IPS DF 6.9 (cell line): ENCODE measurements at regions not wholly inside any gene's neighbourhood (a gene's known extent, or its start where the extent isn't known, plus 50 kb on each side); places are given as distances from the start of the nearest gene placed in this dataset.

ENCODE experiments used
- DNase-seq: peaks from one replicate; pipeline ENCODE4 v3.0.0-alpha.2; 2013; ENCODE audit warnings: low read depth, low spot score
- H3K27ac ChIP-seq: one replicate; pipeline ENCODE4 v1.5.1; 2013; ENCODE audit warnings: low read length, control low read depth
- H3K27me3 ChIP-seq: 2 replicates; pipeline ENCODE4 v1.6.1; 2013; ENCODE audit warnings: mild to moderate bottlenecking, low read length; ENCODE audit not compliant: control insufficient read depth, insufficient read depth
- H3K36me3 ChIP-seq: 2 replicates; pipeline ENCODE4 v1.6.1; 2013; ENCODE audit warnings: low read length; ENCODE audit not compliant: control insufficient read depth, insufficient read depth
- H3K4me1 ChIP-seq: 2 replicates; pipeline ENCODE4 v1.6.1; 2013; ENCODE audit warnings: low read length; ENCODE audit not compliant: control insufficient read depth, insufficient read depth
- H3K4me3 ChIP-seq: 2 replicates; pipeline ENCODE4 v1.5.1; 2013; ENCODE audit warnings: mild to moderate bottlenecking, low read length
- H3K9me3 ChIP-seq: 2 replicates; pipeline ENCODE4 v1.6.1; 2013; ENCODE audit warnings: low read length, inconsistent platforms; ENCODE audit not compliant: control insufficient read depth, insufficient read depth
- WGBS: extraction: QIAGEN DNeasy Blood & Tissue Kit; methylation state at CpG from one replicate; pipeline ENCODE4 v1.1.7; 2013; ENCODE audit warnings: mixed read lengths, missing lambda C conversion rate; ENCODE audit not compliant: insufficient read length, insufficient coverage; 5-methylcytosine and 5-hydroxymethylcytosine counted together

DNA sequence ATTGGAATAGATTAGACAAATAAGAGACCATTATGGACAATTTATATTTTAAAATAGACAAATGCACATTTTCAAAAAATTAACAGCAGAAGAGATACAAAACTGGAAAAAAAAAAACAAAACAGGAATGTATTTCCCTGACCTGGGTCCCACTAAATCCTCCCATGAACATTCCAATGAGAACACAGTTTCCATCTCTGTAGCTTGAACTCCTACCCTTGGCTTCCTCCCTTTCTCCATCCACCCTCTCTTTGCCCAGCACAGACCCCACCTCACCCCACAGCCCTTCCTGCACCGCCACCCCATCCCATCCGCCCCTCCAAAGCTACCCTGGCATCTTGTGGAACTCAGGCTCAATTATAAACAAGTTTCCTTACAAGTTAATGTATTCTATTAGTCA, 71.2 kb upstream of the MPP7 start:
- no peak for DNase-seq
- WGBS = no CpG with 5 or more reads among the region's 2 CpGs
- Histone ChIP-seq H3K27ac (no peak overlapping the region), H3K9me3 (no peaks in the 10 kb centered on the region), H3K27me3 (no peaks in the 10 kb centered on the region), H3K4me3 (no peak overlapping the region), H3K36me3 (no peaks in the 10 kb centered on the region), H3K4me1 (no peaks in the 10 kb centered on the region)

DNA sequence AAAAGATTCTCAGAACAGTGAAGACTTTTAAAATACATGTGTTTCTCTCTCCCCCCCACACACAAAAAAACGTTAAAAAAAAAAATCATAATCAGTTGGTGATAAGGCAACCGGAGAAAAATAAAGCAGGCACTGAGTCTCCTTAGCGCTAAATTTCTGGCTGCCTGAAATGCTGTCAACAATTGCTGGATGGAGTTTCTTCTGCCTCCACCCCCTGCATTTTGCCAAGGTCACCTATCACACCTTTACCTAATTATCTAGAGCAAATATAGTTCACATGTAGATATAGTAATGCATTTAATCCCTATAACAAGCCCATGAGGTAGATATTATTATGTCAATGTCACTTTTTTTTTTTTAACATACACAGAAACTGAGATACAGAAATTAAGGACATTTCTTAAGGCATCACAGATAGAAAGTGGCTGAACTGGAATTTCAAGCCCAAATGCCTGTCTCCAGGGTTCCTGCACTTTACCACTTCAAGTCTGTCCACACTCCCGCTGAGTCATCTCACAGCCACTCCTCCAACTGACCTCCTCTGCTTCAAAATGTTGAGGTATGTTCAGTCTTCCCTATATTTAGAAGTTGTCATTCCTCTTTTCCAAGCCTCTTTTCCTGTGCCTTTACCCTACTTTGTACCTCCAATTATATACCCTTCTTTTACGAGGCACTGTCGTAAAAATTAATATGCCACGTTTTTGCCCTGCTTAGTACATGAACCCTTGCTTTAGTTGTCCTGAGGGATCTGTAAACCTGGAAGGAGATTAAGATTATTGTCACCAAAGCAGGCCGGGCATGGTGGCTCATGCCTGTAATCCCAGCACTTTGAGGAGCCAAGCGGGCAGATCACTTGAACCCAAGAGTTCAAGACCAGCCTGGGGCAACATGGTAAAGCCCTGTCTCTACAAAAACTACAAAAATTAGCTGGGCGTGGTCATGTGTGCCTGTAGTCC, 72.8 kb upstream of the MPP7 start:
- no peaks in the 10 kb centered on the region for H3K36me3 ChIP-seq
- no peaks in the 10 kb centered on the region for H3K27me3 ChIP-seq
- no CpG with 5 or more reads among the region's 10 CpGs for WGBS
- no peak overlapping the region for H3K4me3 ChIP-seq
- DNase-seq = no peak
- no peaks in the 10 kb centered on the region for H3K4me1 ChIP-seq
- no peaks in the 10 kb centered on the region for H3K9me3 ChIP-seq
- H3K27ac ChIP-seq = no peak overlapping the region

DNA sequence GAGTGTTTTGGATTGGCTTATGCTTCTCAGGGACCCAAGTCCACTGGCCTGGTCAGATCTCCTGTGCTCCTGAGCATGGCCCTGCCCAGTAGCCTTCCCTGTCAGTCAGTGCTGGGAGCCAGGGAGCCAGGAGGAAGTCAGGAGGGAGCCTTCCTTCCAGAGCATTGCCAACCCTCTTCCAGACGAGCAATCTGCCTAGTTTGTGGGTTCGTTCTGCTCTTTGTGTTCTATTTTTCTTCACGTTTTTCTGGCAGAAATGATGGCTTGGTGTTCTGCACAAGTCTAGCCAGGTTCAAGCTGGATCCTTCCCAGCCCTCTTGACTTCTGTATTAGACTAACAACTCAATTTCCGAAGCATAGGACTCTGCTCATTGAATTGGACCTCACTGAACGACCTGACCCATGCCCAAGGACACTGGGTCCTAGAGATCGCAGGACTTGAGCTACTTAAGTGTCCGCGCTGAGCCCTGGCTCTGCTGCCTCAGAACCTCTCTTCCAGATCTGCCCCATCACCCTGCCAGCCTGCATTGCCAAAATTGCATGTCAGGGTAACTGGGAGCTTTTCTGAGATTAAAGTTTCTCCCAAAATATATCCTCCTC, 76.2 kb upstream of the MPP7 start:
- H3K4me3 ChIP-seq = no peak overlapping the region
- no peaks in the 10 kb centered on the region for H3K36me3 ChIP-seq
- WGBS = no CpG with 5 or more reads among the region's 8 CpGs
- no peak overlapping the region for H3K27ac ChIP-seq
- DNase-seq = no peak
- H3K27me3 ChIP-seq = no peaks in the 10 kb centered on the region
- no peaks in the 10 kb centered on the region for H3K4me1 ChIP-seq
- no peaks in the 10 kb centered on the region for H3K9me3 ChIP-seq

DNA sequence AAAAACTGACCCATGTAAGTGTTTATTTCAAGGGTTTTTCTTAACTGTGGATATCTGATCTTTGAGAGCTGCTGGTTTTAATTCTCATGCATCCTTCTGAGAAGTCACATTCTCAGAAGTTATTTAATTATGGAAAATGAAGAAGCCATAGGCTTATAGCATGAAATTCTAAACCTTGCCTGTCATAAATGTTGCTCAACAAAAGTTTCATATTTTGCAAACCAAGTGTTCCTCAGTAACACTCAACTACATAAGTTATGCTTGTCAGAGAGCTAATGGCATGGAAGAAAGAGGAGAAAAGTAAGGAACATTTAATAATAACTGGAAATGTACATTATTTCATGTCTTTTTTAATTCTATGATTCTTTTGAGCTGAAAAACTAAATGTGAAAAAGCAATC, 78.6 kb upstream of the MPP7 start:
- DNase-seq = no peak
- Histone ChIP-seq H3K4me3 (no peak overlapping the region), H3K36me3 (no peaks in the 10 kb centered on the region), H3K9me3 (no peaks in the 10 kb centered on the region), H3K27me3 (no peaks in the 10 kb centered on the region), H3K4me1 (no peaks in the 10 kb centered on the region), H3K27ac (no peak overlapping the region)

DNA sequence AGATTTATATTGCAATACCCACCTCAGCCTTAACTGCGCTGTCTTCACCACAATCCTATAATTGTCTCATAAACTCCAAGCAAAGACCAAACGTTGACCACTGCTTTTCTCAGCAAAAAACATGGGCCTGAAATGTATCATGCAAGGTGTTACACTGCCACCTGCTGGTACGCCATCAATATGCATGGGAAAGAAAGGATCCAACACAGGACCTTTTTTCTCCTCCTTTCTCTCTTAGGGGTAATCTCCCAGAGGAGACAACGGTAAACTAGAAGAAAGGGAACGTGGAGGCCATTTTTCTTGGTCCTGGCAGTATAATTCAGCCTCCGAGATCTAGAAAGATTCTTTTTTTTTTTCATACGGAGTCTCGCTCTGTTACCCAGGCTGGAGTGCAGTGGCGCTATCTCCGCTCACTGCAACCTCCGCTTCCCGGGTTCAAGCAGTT, 79.1 kb upstream of the MPP7 start:
- Histone ChIP-seq H3K27me3 (no peaks in the 10 kb centered on the region), H3K9me3 (no peaks in the 10 kb centered on the region), H3K4me1 (no peaks in the 10 kb centered on the region), H3K27ac (no peak overlapping the region), H3K4me3 (no peak overlapping the region), H3K36me3 (no peaks in the 10 kb centered on the region)
- peak; percentile 87 for DNase-seq
- WGBS = no CpG with 5 or more reads among the region's 12 CpGs

DNA sequence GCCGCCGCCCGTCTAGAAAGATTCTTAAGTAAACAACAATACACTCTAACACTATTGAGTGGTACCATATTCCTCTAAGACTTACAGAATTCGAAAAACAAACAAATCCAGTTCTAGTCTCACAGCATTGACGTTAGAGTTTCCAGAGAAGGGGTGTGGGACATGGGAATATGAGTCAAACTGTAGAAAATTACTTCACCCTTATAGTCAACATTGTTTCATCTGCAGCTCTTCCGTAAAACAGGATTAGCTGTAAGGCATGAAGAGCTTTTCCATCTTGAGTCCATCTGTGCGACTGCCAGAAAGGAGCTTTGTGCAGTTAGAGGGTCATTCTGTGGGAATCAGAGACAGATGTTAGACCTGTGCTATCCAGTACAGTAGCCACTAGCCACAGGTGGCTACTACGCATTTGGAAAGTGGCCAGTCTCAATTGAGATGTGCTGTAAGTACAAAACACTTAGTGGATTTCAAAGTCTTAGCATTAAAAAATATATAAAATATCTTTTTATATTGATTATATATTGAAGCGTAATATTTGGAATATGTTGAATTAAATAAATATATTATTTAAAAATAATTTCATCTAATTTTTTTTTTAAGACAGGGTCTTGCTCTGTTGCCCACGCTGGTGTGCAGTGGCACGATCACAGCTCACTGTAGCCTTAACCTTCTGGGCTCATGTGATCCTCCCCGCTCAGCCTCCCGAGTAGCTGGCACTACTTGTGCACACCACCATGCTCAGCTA, 79.8 kb upstream of the MPP7 start:
- H3K27me3 ChIP-seq = no peaks in the 10 kb centered on the region
- no peaks in the 10 kb centered on the region for H3K4me1 ChIP-seq
- no peaks in the 10 kb centered on the region for H3K36me3 ChIP-seq
- no peak for DNase-seq
- H3K4me3 ChIP-seq = no peak overlapping the region
- WGBS = no CpG with 5 or more reads among the region's 13 CpGs
- no peaks in the 10 kb centered on the region for H3K9me3 ChIP-seq
- H3K27ac ChIP-seq = no peak overlapping the region

DNA sequence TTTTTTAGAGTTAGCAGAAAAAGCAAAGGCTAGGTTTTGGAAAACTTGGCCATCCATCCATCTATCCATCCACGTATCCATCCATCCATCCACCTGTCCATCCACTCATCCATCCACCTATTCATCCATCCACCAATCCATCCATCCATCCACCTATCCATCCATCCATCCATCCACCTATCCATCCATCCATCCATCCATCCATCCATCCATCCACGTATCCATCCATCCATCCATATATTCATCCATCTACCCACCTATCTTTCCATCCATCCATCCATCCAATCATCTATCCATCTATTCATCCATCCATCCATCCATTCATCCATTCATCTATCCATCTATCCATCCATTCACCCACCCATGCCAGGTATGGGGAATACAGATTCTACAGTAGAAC, 81.7 kb upstream of the MPP7 start:
- Histone ChIP-seq H3K27ac (no peak overlapping the region), H3K4me1 (no peaks in the 10 kb centered on the region), H3K36me3 (no peaks in the 10 kb centered on the region), H3K4me3 (no peak overlapping the region), H3K9me3 (no peaks in the 10 kb centered on the region), H3K27me3 (no peaks in the 10 kb centered on the region)
- 100% methylated on average over 1 of the region's 2 CpGs for WGBS
- no peak for DNase-seq

DNA sequence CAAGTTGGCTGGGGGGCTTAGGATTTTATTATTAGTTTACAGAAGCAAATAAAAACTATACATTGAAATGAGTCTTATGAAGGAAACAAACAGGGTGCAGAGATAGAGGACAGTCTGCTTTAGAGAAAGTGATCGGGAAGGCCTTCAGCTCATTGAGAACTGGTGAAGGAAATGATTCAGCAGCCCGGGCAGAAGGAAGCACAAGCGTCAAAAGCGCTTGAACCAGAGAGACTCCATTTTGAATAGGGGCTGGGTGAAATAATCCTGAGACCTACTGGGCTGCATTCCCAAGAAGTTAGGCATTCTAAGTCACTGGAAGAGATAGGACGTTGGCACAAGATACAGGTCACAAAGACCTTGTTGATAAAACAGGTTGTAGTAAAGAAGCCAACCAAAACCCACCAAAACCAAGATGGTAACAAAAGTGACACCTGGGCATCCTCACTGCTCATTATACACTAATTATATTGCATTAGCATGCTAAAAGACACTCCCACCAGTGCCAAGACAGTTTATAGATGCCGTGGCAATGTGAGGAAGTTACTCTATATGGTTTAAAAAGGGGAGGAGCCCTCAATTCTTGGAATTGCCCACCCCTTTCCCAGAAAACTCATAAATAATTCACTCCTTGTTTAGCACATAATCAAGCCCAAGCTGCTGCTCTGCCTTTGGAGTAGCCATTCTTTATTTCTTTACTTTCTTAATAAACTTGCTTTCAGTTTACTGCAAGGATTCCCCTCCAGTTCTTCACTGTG, 83.1 kb upstream of the MPP7 start:
- Histone ChIP-seq H3K27ac (no peak overlapping the region), H3K4me3 (no peak overlapping the region), H3K36me3 (no peaks in the 10 kb centered on the region), H3K27me3 (no peaks in the 10 kb centered on the region), H3K9me3 (no peaks in the 10 kb centered on the region), H3K4me1 (no peaks in the 10 kb centered on the region)
- no CpG with 5 or more reads among the region's 6 CpGs for WGBS
- DNase-seq = no peak

DNA sequence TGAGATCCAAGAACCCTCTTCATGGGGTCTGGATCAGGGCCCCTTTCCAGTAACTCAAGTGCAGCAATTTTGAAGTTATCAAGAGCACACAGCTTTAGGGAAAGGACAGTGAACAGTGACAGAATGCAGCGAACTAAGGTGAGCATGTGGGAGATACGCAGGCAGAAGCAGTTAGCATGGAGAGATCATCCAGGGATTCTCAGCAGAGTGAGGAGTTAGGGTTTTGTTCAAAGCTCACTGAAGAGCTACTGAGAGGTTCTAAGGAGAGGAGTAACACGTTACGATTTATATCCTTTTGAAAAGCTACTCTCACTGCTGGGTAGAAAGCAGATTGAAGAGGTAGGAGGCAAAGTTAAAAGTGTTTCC, 83.6 kb upstream of the MPP7 start:
- no CpG with 5 or more reads among the region's 4 CpGs for WGBS
- Histone ChIP-seq H3K27ac (no peak overlapping the region), H3K4me1 (no peaks in the 10 kb centered on the region), H3K4me3 (no peak overlapping the region), H3K36me3 (no peaks in the 10 kb centered on the region), H3K27me3 (no peaks in the 10 kb centered on the region), H3K9me3 (peaks cover 2% of the 10 kb centered on the region; the same call in 1 of the 2 replicates)
- DNase-seq = no peak

DNA sequence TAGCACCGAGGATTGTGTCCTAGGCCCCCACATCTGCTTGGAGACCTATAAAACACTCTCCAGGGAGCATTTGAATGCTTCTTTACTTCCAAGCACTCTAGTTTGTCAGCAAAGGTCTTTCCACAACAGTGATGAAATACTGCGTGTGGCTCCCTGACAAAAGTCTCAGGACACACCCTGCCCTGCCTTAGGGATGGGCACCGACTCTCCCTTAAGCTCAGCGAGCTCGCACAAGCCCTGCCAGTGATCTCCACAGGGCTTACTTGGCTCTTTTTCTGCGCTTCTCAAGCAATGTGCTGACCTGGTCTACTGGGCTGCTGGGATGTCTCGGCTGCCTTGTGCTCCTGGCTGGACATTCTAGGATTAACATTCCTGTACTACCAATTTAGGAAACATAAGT, 84.3 kb upstream of the MPP7 start:
- no peaks in the 10 kb centered on the region for H3K27me3 ChIP-seq
- H3K36me3 ChIP-seq = no peaks in the 10 kb centered on the region
- H3K4me3 ChIP-seq = no peak overlapping the region
- H3K4me1 ChIP-seq = no peaks in the 10 kb centered on the region
- H3K9me3 ChIP-seq = peaks cover 2% of the 10 kb centered on the region; the same call in 1 of the 2 replicates
- H3K27ac ChIP-seq = no peak overlapping the region
- DNase-seq = no peak
- WGBS = no CpG with 5 or more reads among the region's 7 CpGs
